GM19467 (cell line): ENCODE measurements at regions not wholly inside any gene's neighbourhood (a gene's known extent, or its start where the extent isn't known, plus 50 kb on each side); places are given as distances from the start of the nearest gene placed in this dataset.
"Not testable (repeated sequence)": the region's sequence is repeated elsewhere in the genome, so short reads cannot be mapped to it uniquely, and the experiment has no call there.

ENCODE experiments used
- ATAC-seq: cut with Tn5 transposase; IDR thresholded peaks from one replicate; pipeline ENCODE4 v1.9.1; 2021; ENCODE audit warnings: mild to moderate bottlenecking, moderate library complexity; ENCODE audit not compliant: unreplicated experiment

DNA sequence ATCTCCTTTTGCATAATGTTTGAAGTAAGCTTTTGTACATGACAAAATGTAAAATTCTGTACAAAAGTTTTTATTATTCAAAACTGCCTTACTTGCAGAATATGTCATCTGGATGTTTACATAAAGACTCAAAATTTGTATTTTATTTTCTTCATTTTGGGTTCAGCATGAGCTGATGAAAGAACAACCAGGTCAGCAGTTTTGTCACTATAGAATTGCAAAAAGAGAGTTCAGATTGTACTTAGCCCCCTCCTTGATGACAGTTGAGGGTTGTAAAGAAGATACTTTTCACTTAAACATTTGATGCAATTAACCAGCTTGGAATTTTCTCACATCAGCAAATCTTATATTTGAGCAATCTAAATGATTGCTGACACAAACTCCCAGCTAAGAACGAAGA is 669.3 kb downstream of the PLA2G4A start:
- ATAC-seq, result no peak

DNA sequence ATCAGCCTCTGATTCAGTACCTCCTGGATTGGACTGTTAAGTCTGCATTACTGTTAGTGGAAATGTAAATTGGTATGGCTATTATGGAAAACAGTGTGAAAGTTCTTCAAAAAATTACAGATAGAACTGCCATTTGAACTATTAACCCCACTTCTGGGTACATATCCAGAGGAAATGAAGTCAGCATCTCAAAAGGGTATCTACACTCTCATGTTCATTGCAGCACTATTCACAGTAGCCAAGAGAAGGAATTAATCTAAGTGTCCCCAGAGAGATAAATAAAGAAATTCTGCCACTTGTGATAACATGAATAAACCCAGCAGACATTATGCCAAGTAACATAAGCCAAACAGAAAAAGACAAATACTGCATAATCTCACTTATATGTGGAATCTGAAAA is 676.0 kb downstream of the PLA2G4A start:
- no peak for ATAC-seq

DNA sequence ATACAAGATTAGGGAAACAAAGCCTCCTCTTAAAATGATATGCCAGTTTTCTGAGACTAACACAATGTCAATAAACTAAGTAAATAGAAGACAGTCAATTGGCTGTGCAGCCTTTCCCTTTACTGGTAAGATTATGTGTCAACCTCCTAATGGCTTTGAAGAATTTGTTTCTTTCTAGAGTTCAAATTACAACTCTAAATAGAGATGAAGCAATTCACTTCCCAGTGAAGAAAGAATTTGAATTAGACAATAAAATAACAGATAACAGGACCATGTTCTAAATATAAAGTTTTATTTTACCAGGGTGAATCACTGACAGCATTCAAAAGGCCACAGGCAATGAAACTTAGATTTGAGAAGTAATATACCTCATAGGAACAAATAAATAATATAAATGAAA is 680.3 kb downstream of the PLA2G4A start:
- no peak for ATAC-seq

DNA sequence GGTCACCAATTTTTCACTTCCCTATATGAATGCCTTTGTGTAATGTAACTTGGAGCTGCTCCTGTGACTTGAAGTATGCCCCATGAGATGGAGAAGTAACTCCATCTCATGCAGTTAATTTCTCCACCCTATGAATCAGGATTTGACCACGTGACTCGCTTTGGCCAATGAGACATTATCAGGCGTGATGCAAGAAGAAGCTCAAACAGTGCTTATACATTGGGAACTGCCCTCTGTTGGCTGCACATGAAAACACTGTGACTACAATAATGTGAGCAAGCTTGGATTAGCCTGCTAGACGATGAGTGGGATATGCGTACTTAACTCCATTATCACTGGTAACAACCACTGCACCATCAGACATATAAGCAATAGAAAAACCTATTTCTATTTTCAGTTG is 684.4 kb downstream of the PLA2G4A start:
- no peak for ATAC-seq

DNA sequence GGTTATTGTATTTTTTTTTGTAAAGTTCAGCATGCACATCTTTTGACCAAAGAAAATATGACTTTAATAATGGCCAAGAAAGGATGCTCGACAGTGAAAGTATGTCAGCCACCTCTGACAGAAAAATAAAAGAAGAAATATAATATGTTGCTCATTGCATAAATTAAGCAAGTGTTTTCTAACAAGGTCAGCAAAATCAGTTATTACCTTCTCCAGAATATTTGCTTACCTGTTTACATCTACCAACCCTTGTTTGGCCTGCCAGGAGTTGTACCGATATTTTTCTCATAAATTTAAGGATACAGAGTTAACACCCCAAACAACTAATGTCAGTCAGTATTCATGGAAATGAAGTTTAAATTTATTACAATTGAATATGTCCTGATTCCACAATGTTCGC is 685.4 kb downstream of the PLA2G4A start:
- no peak for ATAC-seq

DNA sequence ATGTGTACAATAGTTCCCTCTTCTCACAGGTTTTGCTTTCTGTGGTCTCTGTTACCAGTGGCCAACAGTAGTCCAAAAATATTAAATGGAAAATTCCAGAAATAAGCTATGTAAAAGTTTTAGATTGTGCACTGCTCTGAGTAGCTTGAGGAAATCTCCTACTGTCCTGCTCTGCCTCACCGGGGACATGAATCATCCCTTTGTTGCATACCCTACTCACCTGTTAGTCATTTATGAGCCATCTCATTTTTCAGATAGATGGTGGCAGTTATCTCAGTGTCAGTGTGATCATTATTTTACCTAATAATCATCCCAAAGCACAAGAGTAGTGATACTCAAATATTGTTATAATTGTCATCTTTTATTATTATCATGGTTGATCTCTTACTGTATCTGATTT is 688.1 kb downstream of the PLA2G4A start:
- ATAC-seq, result no peak

DNA sequence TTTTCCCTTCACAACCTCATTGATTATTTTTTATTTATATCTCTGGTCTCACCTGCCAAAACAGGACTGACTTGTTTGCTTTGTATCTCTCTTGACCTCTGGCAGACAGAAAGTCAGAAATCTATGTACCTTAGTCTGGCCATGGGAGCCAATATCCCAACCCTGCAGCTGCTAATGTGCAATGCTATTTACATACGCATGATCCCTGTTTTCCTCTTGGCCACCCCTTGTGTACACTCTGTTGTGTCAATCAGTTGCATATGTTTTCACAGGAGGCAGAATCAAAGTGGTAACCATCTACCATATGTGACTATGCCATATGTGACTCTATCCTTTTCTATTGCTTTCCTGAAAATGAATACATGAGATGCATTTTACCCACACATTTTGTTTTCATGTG is 688.8 kb downstream of the PLA2G4A start:
- no peak for ATAC-seq

DNA sequence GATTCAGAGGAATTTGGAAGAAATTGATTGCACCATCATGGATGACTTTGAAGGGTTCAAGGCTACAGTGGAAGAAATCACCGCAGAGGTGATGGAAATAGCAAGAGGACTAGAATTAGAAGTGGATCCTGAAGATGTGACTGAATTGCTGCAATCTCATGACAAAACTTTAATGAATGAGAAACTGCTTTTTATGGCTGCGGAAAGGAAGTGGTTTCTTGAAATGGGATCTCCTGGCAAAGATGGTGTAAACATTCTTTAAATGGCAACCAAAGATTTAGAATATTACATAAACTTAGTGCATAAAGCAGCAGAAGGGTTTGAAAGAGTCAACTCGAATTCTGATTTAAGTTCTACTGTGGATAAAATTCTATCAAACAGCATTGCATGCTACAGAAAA is 698.6 kb downstream of the PLA2G4A start:
- no peak for ATAC-seq

DNA sequence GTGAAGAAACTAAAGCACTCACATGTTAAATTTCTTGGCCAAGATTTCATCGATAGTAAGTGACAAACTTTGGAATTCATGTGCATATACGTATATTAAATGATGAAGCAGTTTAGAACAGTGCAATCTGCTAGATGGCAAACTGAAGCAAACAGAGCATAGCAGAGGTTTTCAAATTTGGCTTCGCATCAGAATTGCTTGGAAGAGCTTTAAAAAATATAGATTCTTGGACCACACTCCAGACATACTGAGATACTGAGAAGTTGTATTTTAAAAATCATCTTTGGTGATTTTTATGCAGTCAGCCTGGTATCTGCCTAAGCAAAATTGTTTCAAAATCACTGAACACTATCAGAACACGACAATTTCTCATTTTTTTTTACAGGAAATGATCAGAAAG is 709.2 kb downstream of the PLA2G4A start:
- no peak for ATAC-seq

DNA sequence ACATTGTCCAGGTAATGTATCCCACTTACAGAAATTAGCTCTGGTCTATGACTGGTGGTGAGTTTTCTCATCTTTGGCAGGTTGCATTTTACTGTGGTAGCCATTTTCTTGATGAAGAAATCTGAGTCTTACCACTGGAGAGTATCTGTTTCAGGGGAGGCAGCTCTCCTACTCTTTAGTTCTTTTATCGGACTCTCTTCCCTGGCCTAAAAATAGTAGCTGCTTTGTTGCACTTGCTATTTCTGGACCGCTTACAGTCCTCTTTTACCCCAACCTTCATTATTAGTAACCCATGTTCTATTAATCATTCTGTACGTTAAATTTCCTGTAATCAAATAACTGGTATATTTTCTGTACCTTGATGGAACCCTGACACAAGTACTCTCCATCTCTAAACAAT is 720.8 kb downstream of the PLA2G4A start:
- ATAC-seq, result no peak

DNA sequence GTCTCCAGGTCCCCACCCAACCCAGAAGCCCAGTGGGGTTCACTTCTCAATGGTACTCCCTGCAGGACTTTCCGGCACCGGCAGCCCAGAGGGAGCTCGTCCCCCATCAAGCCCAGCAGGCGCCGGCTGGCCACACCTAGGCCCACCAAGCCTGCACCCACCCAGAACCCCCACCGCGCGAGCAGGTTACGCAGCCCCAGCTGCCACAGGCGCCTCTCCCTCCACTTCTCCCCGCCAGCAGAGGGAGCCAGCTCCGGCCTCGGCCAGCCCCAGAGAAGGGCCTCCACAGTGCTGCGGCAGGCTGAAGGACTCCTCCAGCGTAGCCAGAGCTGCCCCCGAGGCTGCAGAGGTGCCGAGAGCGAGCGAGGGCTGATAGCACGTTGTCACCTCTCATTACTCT is 722.3 kb downstream of the PLA2G4A start:
- no peak for ATAC-seq

DNA sequence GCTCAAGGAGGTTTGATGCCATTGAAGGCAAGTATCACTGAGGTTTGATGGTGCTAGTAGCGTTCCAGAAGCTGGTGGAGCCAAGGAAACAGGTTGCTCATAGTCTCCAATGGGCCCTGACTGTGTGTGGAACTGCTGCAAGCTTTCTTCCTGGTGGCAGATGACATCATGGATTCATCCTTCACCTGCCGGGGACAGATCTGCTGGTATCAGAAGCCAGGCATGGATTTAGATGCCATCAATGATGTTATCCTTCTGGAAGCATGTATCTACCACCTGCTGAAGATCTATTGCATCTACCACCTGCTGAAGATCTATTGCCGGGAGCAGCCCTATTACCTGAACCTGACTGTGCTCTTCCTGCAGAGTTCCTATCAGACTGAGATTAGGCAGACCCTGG is 734.4 kb downstream of the PLA2G4A start:
- ATAC-seq, result no peak

DNA sequence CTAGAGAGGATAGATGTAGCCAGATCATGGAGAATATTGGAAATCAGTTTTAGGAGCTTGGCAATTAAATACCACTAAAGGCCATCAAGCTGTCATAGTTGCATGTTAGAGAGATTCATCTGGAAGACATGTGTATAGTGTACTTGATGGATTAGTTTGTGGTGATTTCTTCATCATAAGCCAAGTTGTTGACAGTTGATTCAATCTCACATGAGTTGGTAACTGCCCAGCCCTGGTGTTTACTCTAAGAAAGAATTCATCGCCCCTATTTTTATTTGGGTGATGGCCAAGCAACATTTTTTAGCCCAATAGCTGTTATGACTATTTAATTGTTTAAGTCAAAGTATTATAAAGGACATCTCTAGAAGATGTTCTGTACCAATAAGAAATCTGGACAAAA is 737.6 kb downstream of the PLA2G4A start:
- ATAC-seq, result no peak

DNA sequence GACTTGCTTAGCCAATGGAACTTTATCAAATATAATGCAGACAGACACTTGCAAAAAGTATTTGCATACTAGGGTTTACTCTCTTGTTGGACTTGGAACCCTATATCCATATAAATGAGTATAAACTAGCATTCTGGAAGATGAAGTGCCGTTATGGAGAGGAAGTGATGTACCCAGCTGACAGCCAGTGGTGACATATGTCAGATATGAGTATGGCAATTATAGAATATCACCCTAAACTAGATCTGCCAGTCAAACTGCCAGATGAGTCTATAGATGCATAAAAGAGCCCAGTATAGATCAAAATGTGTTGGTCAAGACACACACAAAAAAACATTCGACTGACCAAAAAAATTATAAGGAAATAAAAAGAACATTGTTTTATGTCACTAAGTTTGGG is 739.3 kb downstream of the PLA2G4A start:
- no peak for ATAC-seq

DNA sequence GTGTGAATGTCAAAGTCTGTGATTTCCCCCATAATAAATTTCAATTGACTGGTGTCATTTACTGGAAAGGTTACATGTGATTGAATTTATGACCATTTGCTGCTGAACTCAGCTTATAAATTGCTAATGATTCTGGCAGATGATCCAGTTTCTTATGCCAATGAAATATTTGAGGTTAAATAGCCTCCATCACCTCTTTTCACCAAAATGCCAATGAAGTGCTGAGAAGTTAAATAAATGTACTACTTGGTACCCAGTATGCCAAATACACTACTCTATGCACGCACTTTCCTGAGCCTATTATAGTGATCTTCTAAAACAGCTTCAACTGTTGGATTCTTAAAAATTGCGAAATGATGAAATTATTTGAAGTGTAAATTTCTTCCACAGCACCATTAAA is 741.4 kb downstream of the PLA2G4A start:
- ATAC-seq, result no peak

DNA sequence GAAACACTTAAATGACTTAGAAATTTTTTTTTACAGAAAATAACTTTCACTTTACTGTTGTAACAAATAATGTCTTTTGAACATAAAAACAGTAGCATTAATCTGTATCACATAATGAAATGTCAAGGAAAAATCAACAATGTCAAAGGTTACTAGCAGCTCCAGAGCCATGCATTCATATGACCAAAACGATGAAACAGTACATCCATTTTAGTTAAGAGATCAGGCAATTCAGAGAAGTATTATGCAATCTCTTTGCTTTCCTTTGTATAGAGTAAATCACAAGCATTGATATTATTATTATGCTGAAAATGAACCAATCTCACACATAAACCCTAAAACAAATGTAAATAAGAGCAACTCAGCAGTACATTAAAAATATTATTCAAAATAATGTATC is 748.9 kb downstream of the PLA2G4A start:
- no peak for ATAC-seq

DNA sequence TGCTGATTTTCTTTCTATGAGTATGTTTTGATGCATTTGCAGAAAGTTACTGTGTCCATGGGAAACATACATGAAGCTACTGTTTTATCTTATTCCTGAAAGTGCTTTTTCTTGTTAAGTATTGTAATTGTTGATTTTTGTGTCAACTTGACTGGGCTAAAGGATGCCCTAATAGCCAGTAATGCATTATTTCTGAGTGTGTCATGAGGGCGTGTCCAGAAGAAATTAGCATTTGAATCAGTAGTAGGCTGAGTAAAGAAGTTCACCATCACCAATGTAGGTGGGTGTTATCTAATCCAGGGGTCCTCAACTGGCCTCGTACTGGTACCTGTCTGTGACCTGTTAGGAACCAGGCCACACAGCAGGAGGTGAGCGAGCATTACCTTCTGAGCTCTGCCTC is 760.2 kb downstream of the PLA2G4A start:
- ATAC-seq, result no peak

DNA sequence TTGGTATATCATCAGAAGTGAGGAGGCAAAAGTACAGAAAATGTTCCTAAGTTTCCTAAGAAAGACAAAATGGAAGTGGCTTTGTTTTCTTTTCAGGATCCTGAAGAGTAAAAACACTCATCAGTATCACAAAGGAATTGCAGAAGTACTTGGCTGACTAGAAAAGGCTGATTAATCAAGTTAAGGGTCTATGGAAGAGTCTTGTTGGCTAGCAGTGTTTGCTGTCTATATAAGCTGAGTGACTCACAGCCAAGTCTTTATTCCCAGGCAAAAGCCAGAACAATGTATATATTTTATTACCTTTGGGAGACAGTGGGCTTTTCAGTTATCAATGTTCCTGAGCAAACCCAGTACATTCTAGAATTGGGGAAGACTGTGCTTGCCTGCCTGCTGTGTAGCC is 777.0 kb downstream of the PLA2G4A start:
- ATAC-seq, result no peak

DNA sequence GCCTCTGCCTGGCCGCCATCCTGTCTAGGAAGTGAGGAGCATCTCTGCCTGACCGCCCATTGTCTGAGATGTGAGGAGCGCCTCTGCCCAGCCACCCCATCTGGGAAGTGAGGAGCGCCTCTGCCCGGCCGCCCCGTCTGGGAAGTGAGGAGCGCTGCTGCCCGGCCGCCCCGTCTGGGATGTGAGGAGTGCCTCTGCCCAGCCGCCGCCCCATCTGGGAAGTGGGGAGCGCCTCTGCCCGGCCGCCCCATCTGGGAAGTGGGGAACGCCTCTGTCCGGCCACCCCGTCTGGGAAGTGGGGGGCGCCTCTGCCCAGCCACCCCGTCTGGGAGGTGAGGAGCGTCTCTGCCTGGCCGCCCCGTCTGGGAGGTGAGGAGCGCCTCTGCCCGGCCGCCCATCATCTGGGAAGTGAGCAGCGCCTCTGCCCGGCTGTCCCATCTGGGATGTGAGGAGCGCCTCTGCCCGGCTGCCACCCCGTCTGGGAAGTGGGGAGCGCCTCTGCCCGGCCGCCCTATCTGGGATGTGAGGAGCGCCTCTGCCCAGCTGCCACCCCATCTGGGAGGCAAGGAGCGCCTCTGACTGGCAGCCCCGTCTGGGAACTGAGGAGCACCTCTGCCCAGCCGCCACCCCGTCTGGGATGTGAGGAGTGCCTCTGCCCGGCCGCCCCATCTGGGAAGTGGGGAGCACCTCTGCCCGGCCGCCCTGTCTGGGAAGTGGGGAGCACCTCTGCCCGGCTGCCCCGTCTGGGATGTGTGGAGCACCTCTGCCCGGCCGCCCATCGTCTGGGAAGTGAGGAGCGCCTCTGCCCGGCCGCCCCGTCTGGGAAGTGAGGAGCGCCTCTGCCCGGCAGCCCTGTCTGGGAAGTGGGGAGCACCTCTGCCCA is 787.3 kb downstream of the PLA2G4A start:
- not testable (repeated sequence) for ATAC-seq

DNA sequence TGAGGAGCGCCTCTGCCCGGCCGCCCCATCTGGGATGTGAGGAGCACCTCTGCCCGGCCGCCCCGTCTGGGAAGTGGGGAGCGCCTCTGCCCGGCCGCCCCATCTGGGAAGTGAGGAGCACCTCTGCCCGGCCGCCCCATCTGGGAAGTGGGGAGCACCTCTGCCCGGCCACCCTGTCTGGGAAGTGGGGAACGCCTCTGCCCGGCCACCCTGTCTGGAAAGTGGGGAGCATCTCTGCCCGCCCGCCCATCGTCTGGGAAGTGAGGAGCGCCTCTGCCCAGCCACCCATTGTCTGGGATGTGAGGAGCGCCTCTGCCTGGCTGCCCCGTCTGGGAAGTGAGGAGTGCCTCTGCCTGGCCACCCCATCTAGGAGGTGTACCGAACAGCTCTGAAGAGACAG is 788.1 kb downstream of the PLA2G4A start:
- not testable (repeated sequence) for ATAC-seq

DNA sequence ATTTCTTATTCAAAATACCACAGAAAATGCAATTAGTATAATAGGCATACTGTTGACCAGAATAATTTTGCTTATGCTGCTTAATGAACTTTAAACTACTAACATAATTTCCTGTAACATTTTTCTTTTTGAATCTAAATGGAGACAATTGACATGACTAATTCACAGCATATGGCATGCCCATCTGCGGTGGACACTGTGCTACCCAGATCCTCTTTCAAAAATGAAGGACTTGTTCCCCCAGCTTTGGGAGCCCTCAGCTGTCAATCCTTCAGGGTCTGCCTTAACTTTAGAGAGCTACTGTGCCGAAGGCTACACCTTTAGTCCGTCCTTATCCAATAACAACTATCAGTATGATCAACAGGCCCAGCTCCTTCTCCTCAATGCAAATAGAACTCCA is 789.0 kb downstream of the PLA2G4A start:
- ATAC-seq, result no peak

DNA sequence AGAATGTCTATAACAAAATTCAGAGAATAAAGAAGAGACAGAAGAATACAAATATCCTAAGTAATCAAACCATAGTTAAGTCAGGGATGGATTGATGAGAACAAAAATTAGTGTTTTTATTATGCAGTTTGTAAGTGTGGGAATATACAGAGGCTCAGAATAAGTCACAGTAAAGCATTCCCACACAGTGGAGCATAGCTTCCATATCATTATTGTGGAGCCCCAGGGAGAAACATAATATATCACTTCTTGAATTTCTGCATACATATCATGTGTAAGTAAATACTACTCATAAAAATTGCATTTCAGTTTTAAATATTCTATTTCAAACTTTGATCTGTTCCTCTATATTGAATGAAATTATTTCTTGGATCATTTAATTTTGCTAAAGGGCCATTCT is 790.4 kb downstream of the PLA2G4A start:
- ATAC-seq, result no peak

DNA sequence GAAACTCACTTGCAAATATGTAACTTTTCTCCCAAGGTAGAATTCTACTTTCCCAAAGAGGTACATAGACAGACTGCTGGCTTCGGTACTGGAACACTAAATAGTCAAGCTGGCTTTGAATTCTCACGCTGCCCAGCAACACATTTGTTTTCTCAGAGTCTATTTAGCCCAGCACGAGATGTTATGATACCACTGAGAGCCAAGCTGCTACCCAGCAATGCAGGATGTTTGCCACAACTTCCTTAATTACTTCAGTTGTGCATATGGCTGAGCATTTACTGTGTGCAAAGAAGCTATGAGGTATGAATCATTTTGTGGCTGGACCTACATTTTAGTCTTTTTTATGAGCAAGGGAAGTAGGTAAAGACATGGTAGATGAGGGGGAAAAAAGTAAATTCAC is 793.2 kb downstream of the PLA2G4A start:
- no peak for ATAC-seq
